HG03175 (cell line): ENCODE measurements at regions not wholly inside any gene's neighbourhood (a gene's known extent, or its start where the extent isn't known, plus 50 kb on each side); places are given as distances from the start of the nearest gene placed in this dataset.
"Not testable (repeated sequence)": the region's sequence is repeated elsewhere in the genome, so short reads cannot be mapped to it uniquely, and the experiment has no call there.

ENCODE experiments used
- ATAC-seq: cut with Tn5 transposase; IDR thresholded peaks from one replicate; pipeline ENCODE4 v1.9.1; 2021; ENCODE audit warnings: mild to moderate bottlenecking, moderate library complexity; ENCODE audit not compliant: unreplicated experiment

DNA sequence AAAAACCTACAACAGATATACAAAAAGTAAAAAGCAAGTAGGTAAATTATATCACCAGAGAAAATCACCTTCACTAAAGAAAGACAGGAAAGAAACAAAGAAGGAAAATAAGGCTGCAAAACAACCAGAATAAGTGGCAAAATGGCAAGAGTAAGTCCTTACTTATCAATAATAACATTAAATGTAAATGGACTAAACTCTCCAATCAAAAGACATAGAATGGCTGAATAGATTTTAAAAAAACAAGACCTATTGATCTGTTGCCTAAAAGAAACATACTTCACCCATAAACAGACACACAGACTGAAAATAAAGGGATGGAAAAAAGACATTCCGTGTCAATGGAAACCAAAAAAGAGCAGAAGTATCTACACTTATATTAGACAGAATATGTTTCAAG, 695.7 kb upstream of the FAT3 start:
- ATAC-seq: no peak

DNA sequence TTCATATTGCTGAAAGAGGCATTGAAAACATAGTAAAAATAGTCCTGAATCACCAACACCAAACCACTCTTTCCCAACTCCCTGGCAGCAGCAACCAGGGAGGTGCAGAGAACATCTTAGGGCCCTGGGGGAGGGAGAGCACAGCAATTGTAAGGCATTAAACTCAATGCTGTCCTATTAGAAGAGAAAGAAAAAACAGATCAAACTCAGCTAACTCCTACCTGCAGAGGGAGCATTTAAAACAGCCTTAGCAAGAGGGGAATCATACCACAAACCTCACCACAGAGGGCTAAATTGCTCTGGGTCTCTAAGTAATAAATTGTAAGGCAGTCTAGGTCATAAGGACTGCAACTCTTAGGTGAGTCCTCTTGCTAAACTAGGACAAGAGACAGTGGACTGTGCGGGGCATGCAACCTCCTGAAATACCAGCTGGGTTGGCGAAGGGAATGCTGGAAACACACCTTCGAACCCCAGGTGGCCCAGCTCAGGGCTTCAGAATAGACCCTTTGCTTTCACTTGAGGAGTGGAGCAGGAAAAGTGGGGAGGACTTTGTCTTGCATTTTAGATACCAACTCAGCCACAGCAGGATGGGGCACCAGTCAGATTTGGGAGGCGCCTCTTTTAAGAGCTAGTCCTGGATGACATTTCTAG, 697.1 kb upstream of the FAT3 start:
- ATAC-seq: no peak

DNA sequence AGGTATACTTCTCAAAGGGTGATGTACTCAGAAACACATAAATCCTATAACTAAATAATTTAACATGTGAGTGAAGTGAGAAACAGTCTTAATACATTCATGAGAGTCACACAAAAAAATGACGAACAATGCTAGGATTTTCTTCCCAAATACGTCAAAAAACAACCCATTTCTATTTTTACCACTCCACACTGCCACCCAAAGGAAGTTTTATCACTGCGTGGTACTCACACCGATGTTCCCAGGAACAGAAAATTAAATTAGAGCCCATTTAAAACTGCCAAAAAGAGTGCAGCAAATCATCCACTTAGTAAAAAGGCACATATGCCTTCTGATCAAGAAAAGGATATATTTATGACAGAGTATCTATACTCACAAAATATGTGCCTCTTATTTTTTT, 710.9 kb upstream of the FAT3 start:
- ATAC-seq: no peak

DNA sequence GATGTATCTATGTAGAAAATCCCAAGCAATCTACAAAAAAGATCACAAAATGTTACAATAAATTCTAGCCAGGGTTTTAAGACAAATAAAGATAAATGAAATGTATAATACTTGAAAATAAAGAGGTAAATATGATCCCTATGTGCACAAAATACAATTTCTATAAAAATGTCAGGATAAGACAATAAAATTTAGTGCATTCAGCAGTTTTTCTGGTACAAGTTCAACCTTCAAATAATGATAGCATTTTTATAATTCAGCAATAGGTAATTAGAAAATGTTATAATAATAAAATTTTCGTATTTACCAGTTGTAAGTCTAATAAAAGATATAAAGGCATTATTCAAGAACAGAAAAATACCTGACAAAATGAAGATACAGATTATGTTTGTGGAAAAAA, 726.8 kb upstream of the FAT3 start:
- no peak for ATAC-seq

DNA sequence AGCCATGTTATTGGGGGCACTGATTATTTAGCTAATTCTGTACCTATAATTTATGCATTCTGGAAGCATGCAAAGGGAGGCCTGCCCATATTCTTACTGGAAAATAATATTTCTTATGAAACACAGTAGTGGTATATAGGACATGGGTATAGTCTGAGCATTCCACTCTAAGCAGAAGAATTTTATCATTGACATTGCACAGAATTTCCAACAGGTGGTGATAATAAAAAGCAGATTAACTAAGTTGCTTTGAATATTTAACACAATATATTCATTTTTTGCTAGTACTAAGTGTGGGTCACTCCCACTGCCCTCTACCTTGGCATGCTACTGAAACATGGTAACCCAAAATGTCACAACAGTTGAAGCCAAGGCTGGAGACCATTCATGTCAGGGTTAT, 728.8 kb upstream of the FAT3 start:
- no peak for ATAC-seq

DNA sequence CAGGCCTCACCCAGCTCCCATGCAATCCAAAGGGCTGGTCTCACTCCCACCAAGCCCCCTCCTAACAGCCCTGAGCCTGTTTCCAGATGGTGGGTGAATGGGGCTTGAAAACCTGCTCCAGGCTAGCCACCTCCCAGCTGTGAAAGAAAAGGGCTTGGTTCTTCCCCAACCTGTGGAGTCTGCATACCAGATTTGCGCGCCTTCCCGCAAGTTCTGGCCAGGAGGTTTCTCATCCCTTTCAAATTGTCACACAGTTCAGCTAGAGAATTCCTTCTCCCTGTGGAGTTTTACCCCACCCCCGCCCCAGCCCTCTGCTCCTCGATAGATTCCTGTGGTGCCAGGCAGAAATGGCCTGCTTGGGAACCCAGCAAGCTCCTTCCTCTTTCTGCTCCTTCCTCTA, 734.6 kb upstream of the FAT3 start:
- no peak for ATAC-seq

DNA sequence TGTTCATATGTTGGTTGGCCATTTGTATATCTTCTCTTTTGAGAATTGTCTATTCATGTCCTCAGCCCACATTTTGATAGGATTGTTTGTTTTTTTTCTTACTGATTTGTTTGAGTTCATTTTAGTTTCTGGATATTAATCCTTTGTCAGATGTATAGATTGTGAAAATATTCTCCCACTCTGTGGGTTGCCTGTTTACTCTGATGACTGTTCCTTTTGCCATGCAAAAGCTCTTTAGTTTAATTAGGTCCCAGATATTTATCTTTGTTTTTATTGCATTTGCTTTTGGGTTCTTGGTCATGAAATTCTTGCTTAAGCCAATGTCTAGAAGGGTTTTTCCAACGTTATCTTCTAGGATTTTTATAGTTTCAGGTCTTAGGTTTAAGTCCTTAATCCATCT, 740.7 kb upstream of the FAT3 start:
- ATAC-seq: not testable (repeated sequence)

DNA sequence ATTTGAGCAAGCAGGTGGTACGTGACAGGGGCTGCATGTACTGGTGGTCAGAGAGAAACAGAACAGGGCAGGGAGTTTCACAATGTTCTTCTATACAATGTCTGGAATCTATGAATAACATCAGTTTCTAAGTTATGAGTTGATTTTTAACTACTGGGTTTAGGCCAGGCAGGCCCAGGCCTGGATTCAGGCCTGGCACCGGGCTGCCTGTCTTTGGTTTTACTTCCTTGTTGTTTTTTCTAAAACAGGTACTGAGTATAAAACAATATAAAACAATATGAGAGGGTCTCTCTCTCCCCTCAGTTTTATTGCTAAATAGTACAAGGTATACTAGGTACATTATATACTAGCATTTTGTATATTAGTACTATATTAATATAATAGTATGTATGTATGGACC, 742.7 kb upstream of the FAT3 start:
- ATAC-seq: not testable (repeated sequence)

DNA sequence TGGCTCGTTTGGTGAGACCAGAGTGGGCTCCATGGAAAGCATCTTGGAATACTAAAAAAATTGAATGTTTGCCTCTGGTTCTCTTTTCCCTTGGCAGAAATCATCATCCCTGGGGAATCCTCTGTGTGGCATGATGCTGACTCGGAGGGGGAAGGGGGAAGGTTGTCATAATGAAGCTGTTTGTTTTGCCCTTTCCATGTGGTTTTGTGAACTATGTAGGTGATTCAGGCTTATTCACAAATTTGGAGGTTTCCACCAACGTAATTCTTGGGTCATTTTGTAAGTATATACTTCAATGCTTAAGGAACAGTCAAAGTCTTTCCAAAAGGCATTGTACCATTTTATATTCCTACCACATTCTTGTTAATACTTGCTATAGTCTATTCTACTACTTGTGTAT, 754.0 kb upstream of the FAT3 start:
- ATAC-seq: no peak

DNA sequence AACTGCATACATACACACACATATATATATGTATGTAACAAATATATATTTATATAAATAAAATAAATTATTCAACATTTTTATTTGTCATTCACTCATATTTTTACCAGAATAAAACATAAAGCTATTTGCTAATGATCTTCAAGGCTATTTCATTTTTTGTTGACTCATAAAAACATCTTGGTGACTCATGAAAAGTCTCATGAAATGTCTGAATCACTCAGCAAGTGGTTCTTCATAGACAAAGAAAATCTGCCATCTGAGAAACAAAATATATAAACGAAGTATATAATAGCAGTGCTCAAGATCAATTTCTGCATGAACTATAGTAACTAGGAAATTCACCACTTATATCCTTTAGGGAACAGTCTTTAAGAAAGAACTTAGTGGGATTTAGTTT, 764.8 kb upstream of the FAT3 start:
- ATAC-seq: no peak

DNA sequence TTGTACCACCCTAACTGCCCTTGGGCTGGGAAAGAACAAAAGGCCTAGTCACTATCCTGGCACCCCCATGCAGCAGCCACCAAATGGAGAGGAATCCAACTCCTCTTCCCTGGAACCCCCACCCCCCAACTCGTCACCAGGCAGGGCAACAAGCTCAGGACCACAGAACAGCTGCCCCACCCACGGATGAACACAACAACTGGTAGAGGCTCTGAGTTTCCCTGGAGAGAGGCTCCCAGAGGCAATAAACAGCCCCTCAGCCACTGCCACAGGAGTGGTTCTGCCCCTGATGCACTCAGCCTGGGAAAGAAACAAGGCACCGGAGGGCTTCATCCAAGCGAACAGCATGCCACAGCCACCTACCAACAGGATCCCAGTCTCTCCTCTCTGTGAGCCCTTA, 778.4 kb upstream of the FAT3 start:
- no peak for ATAC-seq

DNA sequence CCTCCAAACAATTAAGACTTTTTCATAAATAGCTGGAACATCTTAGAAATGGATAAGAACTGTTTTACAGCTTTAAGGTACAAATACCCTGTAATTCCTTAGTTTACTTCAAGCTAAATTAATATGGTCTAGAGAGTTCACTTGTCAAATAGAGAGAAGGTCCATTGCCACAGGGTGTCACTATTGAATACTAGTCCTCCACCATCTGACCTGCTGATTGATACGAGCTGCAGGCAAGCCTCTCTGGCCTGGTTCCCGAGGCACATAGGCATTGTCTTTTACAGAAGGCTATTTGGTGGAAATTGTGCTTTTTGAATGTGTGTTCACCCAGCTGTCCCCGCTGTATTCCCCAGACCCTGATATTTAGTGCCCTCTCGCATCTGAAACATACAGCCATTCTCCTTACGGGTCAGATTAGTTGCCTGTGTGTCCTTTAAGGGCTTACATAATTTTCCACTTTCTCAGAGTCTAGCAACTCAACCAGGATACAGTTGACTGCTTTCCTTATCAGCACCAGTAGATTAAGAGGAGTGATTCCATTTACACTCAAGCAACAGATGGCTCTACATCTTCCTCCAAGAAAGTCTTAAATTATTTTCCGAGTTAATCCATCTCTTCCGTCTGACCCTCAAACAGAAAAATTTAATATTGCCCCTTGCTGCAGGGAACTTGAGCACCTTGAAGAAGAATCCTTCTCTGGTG, 788.8 kb upstream of the FAT3 start:
- no peak for ATAC-seq

DNA sequence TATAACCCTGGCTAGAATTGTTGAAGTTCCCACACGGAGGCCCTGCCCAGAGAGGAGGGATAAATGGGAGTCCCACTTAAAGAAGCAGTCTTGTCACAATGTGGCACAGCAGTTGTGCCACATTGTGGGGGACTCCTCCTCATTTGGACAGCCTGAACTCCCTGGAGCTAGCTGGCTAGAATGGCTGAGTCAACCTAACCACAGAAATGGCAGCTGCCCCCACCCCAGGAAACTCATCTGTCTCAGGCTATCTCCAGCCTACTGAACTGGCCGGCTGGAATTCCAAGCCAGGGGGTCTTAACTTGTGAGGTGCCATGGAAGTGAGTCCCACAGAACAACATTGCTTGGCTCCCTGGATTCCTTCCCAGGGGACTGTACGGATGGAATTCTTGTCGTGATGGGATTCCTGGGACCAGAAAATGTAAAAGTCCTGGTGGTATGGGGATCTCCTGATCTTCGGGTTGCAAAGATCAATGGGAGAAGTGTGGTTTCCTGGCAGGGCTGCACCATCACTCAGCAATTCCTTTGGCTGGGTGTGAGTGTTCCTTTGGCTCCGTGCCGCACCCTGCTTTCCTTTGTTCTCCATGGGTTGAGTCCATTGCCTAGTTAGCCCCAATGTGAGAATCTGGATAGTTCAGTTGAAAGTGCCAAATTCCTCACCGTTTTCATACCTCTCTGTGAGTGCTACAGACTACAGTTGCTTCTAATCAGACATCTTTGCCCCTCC, 791.2 kb upstream of the FAT3 start:
- ATAC-seq: no peak

DNA sequence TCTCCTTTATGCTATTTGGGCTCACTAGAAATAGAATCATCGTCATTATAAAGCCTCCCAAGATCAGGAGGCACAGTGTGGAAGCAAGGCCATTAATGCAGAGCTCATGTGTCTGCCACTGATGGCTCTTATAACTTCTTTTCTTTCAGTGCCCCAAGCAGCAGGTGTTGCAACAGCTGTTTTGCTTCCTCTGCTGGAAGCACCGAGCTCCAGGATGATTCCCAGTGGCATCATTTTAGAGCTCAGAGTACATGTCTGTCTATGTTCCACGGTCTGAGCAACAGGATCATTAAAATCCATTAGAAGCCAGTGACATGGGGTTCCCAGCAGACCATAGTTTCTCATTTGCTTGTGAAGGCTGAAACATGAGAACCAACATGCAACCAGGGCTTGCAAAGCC, 803.0 kb upstream of the FAT3 start:
- ATAC-seq: no peak

DNA sequence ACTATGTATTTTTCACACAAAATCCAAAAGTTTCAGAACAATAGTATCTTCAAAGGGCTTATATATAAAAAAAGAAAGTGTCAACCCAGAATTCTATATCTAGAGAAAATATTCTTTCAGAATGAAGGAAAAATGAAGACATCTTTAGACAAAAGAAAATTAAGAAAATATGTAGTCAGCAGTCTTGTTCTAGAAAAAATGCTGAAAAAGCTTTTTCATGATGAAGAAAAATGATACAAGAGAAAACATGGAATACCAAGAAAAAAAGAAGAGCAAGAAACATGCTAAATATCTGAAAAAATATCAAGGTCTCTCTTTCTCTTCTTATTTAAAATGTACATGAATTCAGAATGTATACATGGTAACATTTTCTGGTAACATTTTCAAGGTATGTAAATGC, 816.8 kb upstream of the FAT3 start:
- ATAC-seq: no peak

DNA sequence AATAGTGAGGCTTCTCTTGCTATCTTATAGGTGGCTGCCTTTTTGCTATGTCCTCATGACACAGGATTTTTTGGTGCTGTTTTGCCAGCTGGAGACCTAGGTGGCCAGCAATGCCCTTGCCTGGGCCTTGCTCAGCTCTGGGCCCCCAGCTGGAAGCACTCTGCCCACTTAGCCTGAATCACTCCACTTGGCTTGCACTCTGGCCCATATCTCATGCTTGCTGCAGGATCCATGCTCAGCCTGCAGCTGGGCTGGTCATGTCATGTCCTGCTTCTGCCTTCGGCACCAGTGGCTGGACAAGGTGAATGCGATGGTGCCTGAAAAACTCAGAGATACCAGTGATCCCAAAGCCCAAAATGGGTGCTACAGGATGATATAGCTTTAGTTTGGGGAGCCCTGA, 818.6 kb upstream of the FAT3 start:
- no peak for ATAC-seq

DNA sequence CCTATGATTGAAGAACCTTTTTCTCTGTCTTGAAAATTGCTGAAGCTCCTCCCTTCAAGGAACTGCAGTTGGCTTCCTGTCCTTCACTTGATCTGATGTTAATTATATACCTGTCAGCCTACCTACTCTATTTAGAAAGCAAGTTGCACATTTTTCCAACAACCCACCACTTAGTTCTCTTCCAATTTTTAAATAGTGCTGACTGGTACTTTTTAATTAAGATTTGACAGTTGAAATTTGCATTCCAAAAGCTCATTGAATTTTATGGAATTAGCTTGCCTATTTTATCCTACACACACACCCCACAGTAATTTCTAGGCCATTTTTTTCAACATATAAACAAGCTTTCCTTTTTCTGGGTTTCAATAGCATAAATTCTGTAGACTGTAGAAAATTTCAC, 820.3 kb upstream of the FAT3 start:
- no peak for ATAC-seq

DNA sequence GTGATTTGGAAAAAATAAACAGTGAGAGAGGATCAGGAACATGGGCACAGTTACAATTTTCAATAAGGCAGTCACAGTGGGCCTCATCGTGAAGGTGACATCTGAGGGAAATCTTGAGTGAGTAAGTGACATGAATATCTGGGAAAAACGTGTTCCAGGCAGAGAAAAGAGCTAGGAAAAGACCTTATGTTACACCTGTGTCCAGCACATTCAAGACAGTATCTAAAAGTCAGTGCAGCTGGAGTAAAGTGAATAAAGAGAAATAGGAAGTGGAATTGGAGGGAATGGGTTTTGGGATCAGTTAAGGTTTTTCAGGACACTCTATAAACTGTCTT, 827.5 kb upstream of the FAT3 start:
- ATAC-seq: no peak

DNA sequence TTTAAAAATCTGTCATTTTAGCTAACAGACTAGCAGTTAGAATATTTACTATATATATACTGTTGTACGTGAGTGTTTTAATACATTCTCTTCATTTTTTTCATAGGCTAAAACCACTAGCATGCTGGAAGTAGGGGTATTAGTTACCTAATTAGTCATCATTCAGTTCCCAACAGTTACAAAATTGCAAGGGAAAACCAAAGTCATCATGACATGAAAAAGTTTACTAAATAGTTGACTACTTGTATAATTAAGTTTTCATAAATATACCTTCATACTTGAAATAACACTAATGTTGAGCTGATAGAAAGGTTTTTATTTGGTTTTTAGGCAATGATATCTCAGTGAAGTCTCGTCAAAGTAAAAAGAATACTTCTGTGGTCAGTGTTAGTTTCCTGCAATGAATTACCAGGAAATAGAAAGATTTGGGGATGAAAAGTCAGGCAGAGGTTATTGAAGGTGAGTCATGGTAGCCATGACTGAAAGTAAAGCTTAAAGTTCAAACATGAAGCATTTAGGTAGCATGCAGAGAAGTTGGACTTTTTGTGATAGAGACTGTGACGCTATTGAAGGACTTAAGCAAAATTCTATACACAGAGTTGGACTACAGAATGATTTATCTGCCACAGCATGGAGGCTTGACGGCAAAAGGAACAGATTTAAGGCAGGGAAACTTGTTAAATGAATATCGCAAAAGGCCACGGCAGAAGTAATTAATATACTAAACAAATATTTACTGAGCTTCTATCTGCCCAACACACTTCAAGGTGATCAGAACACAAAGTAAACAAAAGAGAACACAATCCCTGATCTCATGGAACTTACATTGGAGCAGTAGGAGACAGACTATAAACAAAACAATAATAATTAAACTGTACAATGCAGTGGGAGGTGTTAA, 828.1 kb upstream of the FAT3 start:
- no peak for ATAC-seq

DNA sequence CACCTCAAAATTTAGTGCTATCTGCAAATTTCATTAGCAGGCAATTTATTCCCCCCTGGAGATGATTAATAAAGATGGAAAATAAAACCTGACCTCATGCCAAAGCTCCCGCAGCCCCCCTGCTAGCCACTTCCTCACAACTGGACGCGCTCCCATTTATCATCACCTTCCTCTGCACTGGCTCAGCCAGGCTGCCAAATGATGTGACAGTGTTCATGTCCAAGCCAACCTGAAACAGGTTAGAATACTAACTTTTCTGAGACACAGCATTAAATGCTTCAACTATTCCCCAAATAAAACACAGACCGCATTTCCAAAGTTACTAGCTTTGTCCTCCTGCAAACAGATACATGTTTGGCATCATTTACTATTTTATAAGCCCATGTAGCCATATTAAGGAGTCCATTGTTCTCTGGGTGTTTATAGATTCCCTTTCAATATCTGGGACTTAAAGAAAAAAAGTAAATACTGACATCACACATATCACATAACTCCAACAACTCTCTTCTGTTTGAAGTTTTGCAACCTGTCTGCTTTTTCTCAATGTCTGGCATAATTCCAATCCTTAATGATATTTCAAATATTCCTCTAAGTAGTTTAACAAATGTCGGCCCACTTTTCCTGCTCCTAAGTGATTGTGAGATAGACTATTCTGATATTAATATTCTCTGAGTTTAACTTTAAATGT, 829.7 kb upstream of the FAT3 start:
- ATAC-seq: no peak
